RWPE1 (cell line): ENCODE measurements at regions not wholly inside any gene's neighbourhood (a gene's known extent, or its start where the extent isn't known, plus 50 kb on each side); places are given as distances from the start of the nearest gene placed in this dataset.
"Not testable (repeated sequence)": the region's sequence is repeated elsewhere in the genome, so short reads cannot be mapped to it uniquely, and the experiment has no call there.

ENCODE experiments used
- CTCF ChIA-PET: fragments of 350-600 bp; sonication (Branson Sonifier 250); formaldehyde crosslinking; extraction: SDS; loops from one replicate; lab custom pipeline; 2021; lab: Yijun Ruan, JAX
- POLR2A ChIA-PET: fragments of 400-600 bp; formaldehyde crosslinking; extraction: SDS; loops from one replicate; lab custom pipeline; 2020; ENCODE audit warnings: antibody characterized with exemption; ENCODE audit not compliant: low non-redundant PET; lab: Yijun Ruan, JAX
- DNase-seq: peaks from one replicate; pipeline ENCODE4 v3.0.0; 2012; ENCODE audit warnings: low spot score
- H3K27ac ChIP-seq: fragments of 450-650 bp; 2 replicates; pipeline ENCODE4 v1.5.1; 2017
- TF ChIP-seq, protein P1 (sequence below): fragments of 450-650 bp; conservative IDR thresholded peaks from 2 replicates; pipeline ENCODE4 v1.5.1; 2017; ENCODE audit warnings: low read depth, mild to moderate bottlenecking

DNA sequence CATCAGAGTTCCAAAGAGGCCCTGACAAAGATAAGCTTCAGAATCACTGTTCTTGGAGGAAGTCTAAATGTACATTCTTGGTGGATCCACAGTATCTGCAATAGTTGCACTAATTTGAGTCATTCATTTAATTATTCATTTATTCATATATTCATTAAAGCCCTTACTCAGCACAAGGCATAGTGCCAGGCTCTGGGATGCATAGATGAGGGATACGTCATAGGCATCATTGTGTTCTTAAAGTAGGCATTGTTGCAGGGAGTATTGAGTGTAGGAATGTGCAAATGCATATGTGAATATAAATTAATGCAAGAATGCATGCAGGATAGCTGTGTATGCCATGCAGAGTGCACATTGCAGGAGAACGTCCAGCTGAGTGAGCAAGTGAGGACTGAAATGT, 100.7 kb downstream of the DRD1 start:
- peak; percentile 48 for DNase-seq
- no peak overlapping the region for H3K27ac ChIP-seq
- ChIA-PET CTCF (no interaction called here), POLR2A (no interaction called here)
- TF ChIP-seq, protein P1, sequence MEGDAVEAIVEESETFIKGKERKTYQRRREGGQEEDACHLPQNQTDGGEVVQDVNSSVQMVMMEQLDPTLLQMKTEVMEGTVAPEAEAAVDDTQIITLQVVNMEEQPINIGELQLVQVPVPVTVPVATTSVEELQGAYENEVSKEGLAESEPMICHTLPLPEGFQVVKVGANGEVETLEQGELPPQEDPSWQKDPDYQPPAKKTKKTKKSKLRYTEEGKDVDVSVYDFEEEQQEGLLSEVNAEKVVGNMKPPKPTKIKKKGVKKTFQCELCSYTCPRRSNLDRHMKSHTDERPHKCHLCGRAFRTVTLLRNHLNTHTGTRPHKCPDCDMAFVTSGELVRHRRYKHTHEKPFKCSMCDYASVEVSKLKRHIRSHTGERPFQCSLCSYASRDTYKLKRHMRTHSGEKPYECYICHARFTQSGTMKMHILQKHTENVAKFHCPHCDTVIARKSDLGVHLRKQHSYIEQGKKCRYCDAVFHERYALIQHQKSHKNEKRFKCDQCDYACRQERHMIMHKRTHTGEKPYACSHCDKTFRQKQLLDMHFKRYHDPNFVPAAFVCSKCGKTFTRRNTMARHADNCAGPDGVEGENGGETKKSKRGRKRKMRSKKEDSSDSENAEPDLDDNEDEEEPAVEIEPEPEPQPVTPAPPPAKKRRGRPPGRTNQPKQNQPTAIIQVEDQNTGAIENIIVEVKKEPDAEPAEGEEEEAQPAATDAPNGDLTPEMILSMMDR = no peak

DNA sequence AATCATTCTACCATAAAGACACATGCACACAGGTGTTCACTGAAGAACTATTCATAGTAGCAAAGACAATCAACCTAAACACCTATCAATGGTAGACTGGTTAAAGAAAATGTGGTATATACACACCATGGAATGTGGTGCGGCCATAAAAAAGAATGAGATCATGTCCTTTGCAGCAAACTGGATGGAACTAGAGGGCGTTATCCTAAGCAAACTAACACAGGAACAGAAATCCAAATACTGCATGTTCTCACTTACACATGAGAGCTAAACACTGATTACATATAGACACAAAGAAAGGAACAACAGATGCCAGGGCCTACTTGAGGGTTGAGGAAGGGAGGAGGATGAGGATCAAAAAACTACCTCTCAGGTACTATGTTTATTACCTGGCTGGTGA, 103.8 kb downstream of the DRD1 start:
- H3K27ac ChIP-seq = no peak overlapping the region
- TF ChIP-seq, protein P1 = no peak
- ChIA-PET POLR2A (no interaction called here), CTCF (interaction anchor here (0.6 kb wide), 2 partner anchors 27 to 388 kb away, joined by 3 read pairs; no protein-coding TSS in a partner anchor)
- no peak for DNase-seq

DNA sequence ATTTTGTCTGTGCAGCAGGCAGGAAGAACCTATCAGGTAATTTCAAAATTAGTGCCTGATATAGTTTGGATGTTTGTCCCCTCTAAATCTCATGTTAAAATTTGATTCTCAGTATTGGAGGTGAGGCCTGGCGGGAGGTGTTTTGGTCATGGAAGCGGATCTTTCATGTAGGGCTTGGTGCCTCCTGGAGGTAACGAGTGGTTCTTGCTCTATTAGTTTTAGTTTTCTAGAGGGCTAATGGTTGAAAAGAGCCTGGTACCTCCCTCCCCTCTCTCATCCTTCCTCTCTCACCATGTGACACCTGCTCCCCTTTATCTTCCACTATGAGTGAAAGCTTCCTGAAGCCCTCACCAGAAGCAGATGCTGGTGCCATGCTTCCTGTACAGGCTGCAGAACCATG, 106.3 kb downstream of the DRD1 start:
- ChIA-PET CTCF (interaction anchor here (0.5 kb wide), 1 partner anchor 317 kb away, joined by 4 read pairs; no protein-coding TSS in a partner anchor), POLR2A (no interaction called here)
- TF ChIP-seq, protein P1 = no peak
- H3K27ac ChIP-seq = no peak overlapping the region
- no peak for DNase-seq

DNA sequence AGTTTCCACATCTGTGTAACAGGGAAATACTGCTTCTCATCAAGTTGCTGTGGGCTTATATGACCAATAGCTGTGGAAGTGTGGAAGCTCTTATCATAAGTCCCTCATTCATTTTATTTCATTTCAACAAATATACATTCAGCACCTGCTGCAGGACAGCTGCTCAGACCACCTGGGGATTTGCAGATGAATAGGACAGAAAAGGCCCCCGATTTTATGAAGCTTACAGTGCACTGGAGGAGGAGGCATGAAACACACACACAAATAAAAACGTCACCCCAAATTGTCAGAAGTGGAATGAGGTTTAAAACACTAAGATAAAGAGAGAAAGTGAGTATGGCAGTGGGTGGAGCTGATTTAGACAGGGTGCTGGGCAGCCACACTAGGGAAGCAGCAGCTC, 107.2 kb downstream of the DRD1 start:
- H3K27ac ChIP-seq = no peak overlapping the region
- no peak for DNase-seq
- CTCF ChIA-PET = interaction anchor here (0.6 to 1.1 kb wide), 2 partner anchors 9 to 121 kb away, joined by 5 to 11 read pairs; no protein-coding TSS in a partner anchor
- POLR2A ChIA-PET = no interaction called here
- TF ChIP-seq, protein P1 = no peak

DNA sequence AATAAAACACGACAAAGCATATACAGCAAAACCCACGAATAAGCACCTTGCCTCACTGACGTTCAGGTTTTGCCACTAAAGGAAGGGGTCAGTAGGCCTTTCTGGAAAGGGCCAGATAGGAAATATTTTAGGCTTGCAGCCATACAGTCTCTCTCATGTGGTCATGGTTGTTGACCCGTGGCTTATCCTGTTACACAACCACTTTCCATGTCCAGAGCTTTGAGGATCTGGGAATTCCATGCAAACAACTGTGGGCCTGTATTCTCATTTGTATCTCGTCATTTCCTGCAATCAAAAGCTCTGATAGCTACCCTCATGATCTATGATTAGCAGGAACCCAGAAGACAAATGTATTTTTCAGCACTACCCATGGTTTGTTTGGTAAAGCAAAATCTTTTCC, 108.3 kb downstream of the DRD1 start:
- TF ChIP-seq, protein P1 = no peak
- CTCF ChIA-PET = interaction anchor here (0.7 to 1.1 kb wide), 2 partner anchors 122 to 129 kb away, joined by 3 to 5 read pairs; no protein-coding TSS in a partner anchor
- POLR2A ChIA-PET = no interaction called here
- DNase-seq = no peak
- H3K27ac ChIP-seq = no peak overlapping the region

DNA sequence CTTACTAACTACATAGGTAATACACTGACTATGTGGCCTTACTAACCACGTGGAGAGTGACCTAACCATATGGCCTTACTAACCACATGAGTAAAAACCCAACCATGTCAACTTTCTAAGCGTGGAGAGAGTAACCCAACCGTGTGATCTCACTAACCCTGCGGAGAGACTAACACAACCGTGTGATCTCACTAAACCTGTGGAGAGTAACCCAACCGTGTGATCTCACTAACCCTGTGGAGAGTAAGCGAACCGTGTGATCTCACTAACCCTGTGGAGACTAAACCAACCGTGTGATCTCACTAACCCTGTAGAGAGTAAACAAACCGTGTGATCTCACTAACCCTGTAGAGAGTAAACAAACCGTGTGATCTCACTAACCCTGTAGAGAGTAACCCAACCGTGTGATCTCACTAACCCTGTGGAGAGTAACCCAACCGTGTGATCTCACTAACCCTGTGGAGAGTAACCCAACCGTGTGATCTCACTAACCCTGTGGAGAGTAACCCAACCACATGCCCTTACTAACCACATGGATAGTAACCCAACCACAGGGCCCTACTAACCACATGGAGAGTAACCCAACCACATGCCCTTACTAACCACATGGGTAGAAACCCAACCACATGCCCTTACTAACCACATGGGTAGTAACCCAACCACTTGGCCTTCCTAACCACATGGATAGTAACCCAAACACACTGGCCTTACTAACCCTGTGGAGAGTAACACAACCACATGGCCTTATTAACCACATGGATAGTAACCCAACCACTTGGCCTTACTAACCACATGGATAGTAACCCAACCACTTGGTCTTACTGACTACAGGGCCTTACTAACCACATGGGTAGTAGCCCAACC, 112.6 kb downstream of the DRD1 start:
- DNase-seq, POLR2A ChIA-PET, CTCF ChIA-PET: not testable (repeated sequence)

DNA sequence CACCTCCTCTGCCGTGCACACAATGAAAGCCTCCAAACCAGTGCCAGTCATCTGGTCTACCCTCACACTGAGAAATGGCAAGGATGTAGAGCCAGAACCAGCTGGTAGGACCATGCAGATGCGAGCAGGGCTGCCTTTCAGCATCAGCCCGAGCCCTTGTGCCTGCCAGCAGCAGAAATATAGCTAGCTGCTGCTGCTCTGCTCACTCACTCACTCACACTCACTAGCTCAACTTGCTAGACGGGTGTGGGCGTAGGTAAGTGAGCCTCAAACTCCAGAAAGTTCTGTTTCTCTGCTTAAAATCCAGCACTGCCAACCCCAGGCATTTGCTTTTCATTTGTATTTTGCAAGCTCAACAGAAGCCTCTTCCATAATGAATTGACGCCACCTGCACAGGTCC, 114.0 kb downstream of the DRD1 start:
- TF ChIP-seq, protein P1 = no peak
- ChIA-PET POLR2A (no interaction called here), CTCF (interaction anchor here (0.6 kb wide), 1 partner anchor 96 kb away, joined by 3 read pairs; no protein-coding TSS in a partner anchor)
- no peak for DNase-seq
- H3K27ac ChIP-seq = no peak overlapping the region

More for the DNA sequence above, 112.6 kb downstream of the DRD1 start:
- H3K27ac ChIP-seq = not testable (repeated sequence)
